Stimulated activated CD8-positive, alpha-beta memory T cell treated with anti-CD3 and anti-CD28 coated beads, Interleukin-4, amount 100 ng/mL, for 4 hours (primary cell): ENCODE measurements at regions not wholly inside any gene's neighbourhood (a gene's known extent, or its start where the extent isn't known, plus 50 kb on each side); places are given as distances from the start of the nearest gene placed in this dataset.
"Not testable (repeated sequence)": the region's sequence is repeated elsewhere in the genome, so short reads cannot be mapped to it uniquely, and the experiment has no call there.

Experiments
- DNase-seq, 2 donors: peaks; one replicate each; pipeline ENCODE4 v3.0.0-alpha.2; 2020; ENCODE audit warnings: low read depth in 2 of 2, low spot score in 1 of 2

DNA sequence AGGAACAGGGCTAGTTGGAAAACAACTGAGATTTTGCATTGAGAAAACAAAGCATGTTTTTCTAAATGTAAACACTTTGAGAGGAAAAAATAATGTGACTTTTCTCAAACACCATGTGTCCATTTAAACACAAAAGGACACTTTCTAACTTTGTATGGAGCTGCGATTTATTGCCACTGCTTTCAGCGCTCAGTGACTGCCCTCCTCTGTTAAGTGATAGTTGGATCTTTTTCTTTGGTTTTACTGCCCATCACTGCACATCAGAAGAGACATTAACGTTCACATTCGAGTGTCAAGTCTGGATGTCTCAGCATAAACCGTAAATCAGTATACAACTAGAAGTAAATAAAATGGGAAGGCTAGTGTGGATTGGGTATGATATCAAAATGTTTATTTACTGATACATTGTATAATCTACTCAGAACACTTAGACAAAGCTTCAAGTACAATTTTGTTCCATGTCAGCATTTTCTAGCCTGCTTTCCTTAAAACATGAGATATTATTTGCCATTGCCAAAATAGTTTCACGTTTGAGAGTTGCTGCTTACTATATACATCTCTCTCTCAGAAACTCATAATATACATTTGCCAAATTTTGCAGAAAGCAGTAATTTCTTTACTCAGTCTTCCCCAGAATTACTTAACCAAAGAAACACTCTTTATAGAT, 237.6 kb downstream of the IKZF2 start:
- DNase-seq: no peak

DNA sequence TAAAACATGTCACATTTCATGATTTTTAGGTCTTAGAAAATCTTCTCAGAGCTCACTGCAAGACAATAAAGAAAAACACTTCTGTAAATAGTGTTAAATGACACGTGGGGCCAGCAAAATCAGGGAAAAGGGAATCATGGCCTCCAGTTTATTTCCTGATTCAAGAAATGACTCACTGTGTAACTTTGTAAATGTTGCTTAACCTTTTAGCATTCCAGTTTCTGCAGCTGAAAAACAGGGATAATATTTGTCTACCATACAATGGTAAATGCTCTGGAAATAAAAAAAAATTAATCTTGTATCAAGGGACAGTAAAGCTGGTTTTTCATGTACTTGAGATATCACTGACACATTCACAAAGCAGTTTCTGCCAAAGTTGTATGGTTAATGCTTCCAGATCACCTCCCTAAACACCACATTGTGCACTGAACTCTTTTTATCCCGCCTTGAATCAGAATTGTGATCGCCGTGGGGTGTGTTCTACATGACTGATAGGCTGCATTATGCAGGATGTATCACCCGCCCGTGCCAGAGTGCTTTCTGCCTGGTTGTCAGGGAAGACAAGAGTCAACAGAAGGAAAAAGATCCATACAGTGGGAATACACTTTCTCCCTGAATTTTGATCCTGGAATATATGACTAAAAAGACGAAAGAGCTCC, 238.8 kb downstream of the IKZF2 start:
- DNase-seq: no peak

DNA sequence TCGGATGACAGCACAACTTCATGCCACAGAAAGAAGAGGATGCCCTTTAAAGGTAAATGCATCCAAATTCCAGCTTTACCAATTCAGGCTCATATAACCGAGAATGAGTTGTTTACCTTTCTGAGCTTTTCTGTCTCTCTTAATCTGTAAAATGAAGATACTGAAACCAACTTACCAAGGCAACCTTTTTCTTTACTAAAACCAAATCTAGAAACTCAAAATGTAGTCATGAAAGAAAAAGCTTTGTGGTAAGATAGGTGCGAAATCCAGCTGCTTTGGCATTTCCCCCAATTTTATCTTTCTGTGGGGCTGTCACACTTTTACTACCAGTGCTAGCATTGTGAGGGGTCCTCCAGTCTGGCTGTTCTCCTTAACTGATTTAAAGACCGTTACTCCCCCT, 240.4 kb downstream of the IKZF2 start:
- no peak for DNase-seq

DNA sequence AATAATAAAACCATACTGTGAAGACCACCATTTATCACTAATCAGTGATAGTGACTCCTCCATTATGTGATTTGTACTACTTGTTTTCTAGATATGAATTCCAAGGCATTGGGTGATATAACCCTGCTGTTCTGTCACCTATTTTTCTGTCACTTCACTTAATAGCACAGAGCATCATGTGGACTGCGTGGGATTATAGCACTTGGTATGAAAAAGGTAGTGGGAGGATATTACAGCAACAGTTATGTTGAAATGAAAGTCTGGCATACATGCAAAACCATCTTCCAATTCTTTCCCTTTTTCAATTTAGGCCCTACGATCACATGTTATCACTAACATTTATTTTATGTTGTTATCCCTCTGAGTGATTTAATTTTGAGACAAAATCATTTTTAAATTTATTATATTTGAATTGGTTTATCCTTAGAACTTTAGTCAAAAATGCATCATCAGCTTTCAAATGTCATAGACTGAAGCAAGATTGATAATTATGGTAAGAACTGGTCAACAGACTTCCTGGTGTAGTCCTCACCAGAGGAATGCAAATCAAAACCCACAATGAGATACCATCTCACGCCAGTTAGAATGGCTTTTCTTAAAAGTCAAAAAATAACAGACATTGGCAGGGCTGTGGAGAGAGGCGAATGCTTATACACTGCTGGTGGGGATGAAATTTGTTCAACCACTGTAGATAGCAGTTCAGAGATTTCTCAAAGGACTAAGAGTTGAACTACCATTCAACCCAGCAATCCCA, 242.6 kb downstream of the IKZF2 start:
- DNase-seq: no peak

DNA sequence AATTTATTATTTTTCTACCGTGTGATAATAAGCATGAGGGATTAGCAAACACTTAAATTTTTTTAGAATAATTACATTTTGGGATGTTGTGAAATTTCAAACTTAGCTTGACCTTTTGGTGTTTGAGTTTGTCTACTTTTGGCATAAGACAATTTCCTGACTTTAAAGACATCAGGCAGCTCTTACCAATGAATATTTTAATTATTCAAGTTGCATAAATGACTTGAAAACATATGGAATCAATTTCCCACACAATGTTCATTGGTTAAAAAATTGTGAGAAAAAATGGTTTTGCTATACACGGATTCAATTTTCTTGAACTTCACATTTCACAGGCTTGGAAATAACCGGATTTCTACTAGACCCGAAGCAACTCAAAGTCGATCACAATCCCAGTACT, 243.4 kb downstream of the IKZF2 start:
- no peak for DNase-seq

DNA sequence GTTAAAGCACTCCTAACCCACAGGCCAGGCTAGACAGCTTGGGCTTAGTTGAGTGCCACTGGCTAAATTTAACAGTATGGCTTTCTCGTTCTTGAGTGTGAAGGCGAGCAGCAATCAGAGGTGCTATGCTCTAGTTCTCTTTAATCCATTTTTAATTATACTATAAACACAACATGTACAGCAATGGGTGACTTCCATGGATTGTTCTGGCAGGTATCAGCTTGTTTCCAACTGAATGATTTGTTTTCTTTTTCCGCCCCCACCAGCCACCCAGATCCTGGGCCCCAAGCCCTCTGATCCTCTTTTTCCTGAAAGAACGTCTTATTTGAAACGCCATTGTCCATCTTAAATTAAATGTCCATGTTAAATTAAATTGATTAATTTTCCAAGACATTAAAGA, 244.8 kb downstream of the IKZF2 start:
- DNase-seq: no peak

DNA sequence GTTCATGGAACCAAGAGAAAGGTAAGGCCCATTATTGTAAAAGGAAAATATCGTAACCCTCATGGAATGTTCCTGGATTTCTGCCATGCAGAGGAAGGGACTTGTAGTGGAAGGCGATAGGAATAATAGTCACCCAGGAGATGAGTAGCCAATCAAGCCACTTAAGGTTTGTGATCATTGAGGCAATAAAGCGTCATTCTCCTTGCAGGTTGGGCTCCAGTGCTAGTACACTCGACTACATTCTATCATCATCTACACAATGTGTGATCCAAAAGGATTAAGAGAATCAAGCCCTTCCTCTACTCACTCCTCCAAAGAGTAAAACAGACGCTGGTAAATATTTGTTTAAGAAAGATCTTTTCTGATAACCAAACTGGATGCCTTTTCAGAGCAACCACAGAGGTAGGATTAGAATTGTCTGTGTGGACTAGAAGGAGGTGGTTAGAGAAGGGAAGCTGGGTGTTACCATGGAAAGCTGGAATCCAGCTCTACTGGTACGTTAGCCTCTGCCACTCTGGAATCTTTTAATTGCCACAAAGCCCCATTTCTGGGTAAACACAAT, 245.7 kb downstream of the IKZF2 start:
- no peak for DNase-seq

DNA sequence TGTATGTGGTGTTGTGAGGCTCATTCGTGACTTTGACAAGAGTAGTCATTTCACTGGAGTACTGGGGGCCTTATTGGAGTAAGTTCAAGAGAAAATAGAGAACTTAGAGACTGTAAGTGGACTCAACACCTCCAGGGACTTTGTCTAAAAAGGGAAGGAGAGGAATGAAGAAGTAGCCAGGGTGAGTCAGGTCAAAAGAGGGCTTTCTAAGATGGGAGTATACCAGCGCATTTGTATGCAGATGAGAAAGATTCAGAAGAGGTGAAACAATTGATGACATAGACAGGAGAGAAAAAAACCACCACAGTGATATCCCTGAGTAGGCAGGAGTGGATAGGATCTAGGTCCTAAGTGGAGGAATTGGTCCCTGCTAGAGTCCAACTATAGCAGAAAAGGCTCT, 246.8 kb downstream of the IKZF2 start:
- DNase-seq: no peak

DNA sequence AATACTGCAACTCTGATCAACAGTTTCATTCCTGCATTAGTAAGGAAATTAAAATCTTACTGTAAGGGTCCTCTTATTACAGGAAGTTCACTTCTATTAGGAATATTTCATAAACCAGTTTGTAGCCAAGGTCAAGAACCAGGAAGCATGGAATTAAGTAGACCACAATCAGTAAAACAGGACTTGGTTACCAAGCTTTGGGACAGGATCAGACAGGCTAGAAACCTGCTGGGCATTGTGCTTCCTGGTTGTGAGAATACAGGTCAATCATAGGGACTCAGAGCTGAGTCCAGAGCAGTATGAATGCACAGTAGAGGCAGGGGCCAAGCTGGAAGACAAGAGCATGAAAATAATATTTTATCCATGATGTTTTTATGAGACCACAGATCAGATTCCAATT, 248.0 kb downstream of the IKZF2 start:
- DNase-seq: no peak

DNA sequence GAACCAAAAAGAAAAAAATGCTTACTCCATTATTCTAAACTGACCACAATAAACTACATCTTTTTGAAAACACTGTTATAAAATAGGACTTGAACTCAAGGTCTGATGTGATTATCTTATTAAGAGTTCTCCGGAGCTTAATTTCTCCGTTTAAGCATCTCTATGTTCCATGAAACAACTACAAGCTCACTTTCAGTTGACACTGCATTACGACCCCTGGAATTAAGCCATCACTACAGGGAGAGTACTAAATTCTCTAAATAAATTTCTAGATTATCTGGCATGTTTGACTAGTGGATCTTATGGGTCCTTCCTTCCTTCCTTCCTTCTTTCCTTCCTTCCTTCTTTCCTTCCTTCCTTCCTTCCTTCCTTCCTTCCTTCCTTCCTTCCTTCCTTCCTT, 249.0 kb downstream of the IKZF2 start:
- no peak for DNase-seq

DNA sequence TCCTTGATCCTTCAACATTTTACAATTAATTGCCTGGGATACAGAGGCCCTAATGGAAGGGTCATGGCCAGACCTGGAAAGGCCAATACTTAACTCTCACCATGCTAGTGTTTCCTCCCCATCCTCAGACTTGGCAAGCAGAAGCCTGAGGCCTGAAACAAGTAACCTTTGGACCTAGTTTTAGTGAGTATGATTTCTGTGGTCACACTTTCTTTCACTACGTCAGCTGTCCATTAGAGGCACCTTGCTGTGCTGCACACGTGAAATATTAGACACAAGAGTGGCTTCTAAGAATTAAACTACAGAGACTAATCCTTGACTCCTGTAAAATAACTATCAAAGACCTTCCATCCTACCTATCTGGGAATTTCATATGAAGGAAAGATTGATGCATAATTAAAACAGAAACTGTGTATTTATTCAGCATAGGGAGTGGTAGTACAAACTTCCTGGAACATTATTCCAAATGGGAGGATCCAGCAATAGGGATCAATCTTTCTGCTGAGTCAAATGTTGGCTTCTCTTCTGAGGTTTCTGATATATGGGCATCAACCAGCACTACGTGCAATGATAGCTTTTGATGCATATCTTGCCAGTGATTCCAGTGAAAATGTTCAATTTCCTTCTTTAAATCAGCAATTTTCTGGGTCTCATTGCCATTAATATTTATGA, 249.7 kb downstream of the IKZF2 start:
- DNase-seq: no peak

DNA sequence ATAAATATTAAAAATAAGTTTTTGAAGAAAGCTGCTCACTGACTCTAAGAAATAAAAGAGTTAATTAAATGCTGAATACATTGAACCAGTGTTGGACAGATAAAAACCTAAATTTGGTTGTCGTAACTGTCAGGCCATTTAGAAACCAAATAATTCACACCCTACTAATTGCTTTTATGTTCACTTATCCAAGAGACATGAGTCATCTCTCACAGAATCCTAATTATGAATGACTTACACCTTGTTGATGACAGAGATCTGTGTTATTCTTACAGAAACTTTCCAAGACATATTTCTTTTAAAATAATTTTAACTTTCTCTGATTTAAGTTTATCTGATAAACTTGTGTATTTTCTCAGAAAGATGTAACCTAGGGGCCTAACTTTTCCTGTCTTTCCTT, 250.7 kb downstream of the IKZF2 start:
- no peak for DNase-seq

DNA sequence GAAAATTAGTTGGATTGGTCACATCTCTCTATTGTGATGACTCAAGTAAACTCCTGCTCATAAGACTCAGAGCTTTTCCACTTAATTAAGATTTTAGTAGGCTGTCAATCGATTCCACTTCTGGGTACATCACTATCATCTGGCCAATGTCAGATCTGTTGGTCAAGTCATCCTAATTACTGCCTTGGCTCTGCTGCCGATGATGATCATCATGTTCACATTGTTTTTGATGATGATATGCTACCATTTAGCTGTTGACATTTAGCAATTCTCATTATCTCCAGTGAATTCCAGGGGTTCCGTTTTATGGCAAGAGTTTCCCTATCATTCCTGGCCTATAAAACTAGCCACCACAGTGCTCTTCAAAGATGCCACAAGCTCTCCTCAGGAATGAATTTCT, 253.4 kb downstream of the IKZF2 start:
- no peak for DNase-seq

DNA sequence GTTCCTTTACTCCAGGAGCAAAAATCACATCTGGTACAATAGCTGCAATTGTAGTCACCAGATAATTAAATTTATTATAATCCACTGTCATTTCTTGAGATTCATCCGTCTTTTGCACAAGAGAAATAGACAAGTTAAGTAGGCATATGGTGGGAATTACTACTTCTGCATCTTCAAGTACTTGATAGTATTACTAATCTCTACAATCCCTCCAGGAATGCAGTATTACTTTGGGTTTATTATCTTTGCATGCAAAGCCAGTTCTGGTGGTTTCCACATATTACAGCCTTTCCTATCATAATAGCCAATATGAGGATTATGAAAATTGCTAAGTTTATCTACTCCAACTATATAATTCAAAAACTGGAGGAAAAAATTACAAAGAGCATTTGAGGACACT, 254.1 kb downstream of the IKZF2 start:
- DNase-seq: no peak

DNA sequence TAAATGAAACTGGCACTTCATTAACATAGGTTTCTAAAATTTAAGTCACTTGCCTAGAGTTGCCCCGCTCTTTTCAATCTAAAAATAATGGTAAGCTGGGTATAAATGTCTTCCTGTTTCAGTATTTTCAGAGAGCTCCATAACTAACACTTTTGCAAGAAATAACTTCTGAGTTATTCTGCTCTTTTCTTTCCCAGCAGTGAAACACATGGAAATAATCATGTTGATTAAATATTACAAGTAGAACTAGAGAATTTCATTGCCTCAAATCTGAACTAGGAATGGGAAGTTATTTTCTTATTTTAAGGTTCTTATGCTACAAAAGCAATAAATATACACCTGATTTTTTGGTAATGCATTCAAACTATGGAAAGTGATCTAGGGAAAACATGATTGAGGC, 257.4 kb downstream of the IKZF2 start:
- DNase-seq: no peak

DNA sequence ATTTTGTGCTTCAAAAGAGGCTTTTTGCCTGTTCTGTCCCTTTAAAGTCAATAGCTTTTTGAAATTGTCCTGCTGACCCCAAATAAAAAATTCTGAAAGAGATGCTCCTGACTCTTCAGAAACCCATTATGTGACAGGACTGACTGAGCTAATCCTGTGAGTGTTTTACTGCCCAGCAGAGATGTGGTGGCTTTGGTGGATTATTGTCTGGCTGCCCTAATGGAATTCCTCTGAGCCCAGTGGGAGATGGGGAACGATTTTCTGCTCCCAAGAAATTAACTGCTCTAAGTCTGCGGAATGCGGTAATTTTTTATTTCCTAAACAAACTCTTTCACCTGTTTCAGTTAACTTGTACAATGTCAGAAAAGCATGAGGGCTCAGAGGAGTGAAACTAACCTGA, 258.2 kb downstream of the IKZF2 start:
- DNase-seq: no peak

DNA sequence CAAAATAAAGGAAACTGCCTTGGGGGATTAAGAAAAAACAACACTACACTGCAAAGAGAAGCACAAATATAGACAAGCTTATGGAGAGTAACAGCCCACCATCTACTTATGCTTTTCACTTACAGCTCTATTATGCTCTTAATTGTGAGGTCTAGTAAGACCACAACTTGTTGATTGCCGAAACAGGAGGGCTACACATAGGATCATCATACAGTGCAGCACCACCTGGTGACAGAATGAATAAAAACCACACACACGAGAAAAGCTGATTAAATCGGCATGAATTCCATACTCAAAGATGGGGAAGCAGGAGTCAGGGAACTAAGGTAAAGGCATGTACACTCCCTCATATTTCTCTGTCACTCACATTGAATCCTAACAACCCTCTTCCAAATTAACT, 259.2 kb downstream of the IKZF2 start:
- no peak for DNase-seq

DNA sequence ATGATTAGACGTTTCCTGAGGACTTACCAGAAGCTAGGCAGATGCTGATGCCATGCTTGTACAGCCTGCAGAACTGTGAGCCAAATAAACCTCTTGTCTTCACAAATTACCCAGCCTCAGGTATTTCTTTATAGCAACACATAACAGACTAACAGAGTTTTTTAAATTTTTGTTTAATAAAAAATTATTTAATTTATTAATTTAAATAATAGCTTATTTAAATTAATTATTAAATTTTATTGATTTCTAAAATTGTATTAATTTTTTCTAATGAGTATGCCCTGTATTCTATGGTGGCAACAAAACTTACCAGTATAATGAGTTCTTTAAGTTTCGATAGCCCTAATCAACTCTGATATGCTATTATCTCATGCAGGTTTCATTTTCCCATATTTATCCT, 259.8 kb downstream of the IKZF2 start:
- no peak for DNase-seq

DNA sequence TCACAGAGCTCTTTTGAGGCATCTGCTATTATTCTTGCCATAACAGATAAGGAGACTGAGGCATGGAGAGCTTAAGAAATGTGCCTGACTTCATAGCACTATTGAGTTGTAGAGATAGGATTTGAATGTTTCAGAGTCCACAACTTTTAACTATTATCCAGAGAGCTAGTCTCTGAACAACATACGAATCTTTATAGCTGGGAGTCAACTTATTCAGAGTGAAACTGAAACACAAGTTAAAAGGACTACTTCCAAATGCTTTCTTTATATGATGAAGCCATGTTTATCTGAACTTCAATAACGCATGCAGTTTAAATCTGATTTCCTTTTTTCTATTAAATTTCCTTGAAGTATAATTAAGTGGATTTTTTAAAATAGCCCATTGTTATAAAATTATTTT, 268.8 kb downstream of the IKZF2 start:
- DNase-seq: no peak

DNA sequence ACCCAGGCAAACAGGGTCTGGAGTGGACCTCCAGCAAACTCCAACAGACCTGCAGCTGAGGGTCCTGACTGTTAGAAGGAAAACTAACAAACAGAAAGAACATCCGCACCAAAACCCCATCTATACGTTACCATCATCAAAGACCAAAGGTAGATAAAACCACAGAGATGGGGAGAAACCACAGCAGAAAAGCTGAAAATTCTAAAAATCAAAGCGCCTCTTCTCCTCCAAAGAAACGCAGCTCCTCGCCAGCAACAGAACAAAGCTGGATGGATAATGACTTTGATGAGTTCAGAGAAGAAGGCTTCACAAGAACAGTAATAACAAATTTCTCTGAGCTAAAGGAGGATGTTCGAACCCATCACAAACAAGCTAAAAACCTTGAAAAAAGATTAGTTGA, 274.9 kb downstream of the IKZF2 start:
- DNase-seq: not testable (repeated sequence)

DNA sequence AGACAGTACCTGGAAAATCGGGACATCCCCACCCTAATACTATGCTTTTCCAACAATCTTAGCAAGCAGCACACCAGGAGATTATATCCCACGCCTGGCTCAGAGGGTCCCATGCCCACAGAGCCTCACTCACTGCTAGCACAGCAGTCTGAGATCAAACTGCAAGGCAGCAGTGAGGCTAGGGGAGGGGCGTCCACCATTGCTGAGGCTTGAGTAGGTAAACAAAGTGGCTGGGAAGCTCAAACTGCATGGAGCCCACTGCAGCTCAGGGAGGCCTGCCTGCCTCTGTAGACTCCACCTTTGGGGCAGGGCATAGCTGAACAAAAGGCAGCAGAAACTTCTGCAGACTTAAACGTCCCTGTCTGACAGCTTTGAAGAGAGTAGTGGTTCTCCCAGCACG, 275.5 kb downstream of the IKZF2 start:
- not testable (repeated sequence) for DNase-seq

DNA sequence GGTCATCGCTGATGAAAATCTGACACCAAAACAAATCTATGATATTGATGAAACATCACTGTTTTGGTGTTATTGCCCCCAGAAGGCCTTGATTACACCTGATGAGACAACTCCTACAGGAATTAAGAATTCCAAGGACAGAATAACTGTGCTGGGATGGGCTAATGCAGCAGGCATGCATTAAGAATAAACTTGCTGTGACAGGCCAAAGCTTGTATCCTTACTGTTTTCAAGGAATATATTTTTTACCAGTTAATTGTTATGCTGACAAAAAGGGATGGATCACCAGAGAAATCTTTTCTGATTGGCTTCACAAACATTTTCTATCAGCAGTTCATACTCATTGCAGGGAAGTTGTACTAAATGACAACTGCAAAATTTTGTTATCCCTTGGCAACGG, 278.2 kb downstream of the IKZF2 start:
- DNase-seq: no peak
